Endothelial cell of umbilical vein (primary cell): ENCODE measurements at regions not wholly inside any gene's neighbourhood (a gene's known extent, or its start where the extent isn't known, plus 50 kb on each side); places are given as distances from the start of the nearest gene placed in this dataset.

Source experiments
- CTCF ChIP-seq, 2 donors: IDR thresholded peaks; 1 replicate in 1 of 2; 2 replicates in 1 of 2; pipeline ENCODE4 v1.5.1; 2011; ENCODE audit warnings: low read length in 2 of 2, mild to moderate bottlenecking in 2 of 2, moderate library complexity in 2 of 2, control low read depth in 1 of 2, inconsistent platforms in 1 of 2, low read depth in 1 of 2; ENCODE audit not compliant: insufficient read depth in 1 of 2; ENCODE audit errors: extremely low read depth in 1 of 2
- EZH2 ChIP-seq: IDR thresholded peaks from 2 replicates; pipeline ENCODE4 v1.6.1; 2012; ENCODE audit warnings: borderline replicate concordance, low read depth, mild to moderate bottlenecking, moderate library complexity, low read length, inconsistent platforms; ENCODE audit not compliant: severe bottlenecking
- FOS ChIP-seq: IDR thresholded peaks from 2 replicates; pipeline ENCODE4 v1.6.1; 2011; ENCODE audit warnings: mild to moderate bottlenecking, low read length, moderate library complexity, borderline replicate concordance; ENCODE audit not compliant: insufficient read depth
- POLR2A ChIP-seq: IDR thresholded peaks from 2 replicates; pipeline ENCODE4 v1.6.1; 2012; ENCODE audit warnings: low read depth, mild to moderate bottlenecking, control low read depth, low read length

GRCh38 chr3:82637574-82637973, 876.1 kb upstream of the GBE1 start:
- TF ChIP-seq CTCF (IDR thresholded peaks at IDR 0.05; ENCODE audit: extremely low read depth in 1 of 2, insufficient read depth in 1 of 2, low read depth in 1 of 2, low read length in 2 of 2) (no peak), POLR2A (no peak), EZH2 (no peak), FOS (no peak)
